Fibroblast of lung (primary cell): ENCODE measurements at regions not wholly inside any gene's neighbourhood (a gene's known extent, or its start where the extent isn't known, plus 50 kb on each side); places are given as distances from the start of the nearest gene placed in this dataset.

ENCODE experiments used
- DNase-seq, 2 donors: peaks; one replicate each; pipeline versions ENCODE4 v3.0.0 to v3.0.0-alpha.2; 2010; ENCODE audit warnings: low read depth in 2 of 2
- H2AFZ ChIP-seq: 2 replicates; pipeline ENCODE4 v1.5.1; 2012; ENCODE audit warnings: low read length, control low read depth, inconsistent platforms
- H3K27ac ChIP-seq: 2 replicates; pipeline ENCODE4 v1.5.1; 2011; ENCODE audit warnings: low read length, control low read depth; ENCODE audit not compliant: insufficient read depth
- H3K27me3 ChIP-seq: 2 replicates; pipeline ENCODE4 v1.5.1; 2011; ENCODE audit warnings: mild to moderate bottlenecking, low read length; ENCODE audit not compliant: control insufficient read depth, insufficient read depth
- H3K36me3 ChIP-seq: 2 replicates; pipeline ENCODE4 v1.5.1; 2011; ENCODE audit warnings: low read length; ENCODE audit not compliant: control insufficient read depth, insufficient read depth
- H3K4me1 ChIP-seq: 2 replicates; pipeline ENCODE4 v1.5.1; 2011; ENCODE audit warnings: low read length; ENCODE audit not compliant: control insufficient read depth, insufficient read depth; ENCODE audit errors: extremely low read depth
- H3K4me2 ChIP-seq: 2 replicates; pipeline ENCODE4 v1.5.1; 2011; ENCODE audit warnings: low read length, control low read depth; ENCODE audit not compliant: insufficient read depth; ENCODE audit errors: extremely low read depth
- H3K4me3 ChIP-seq, 4 experiments: fragments of 200-600 bp in 1 of 4; sonication (generic) in 1 of 4; replicated peaks in 1 of 4; 2 replicates each; pipeline ENCODE4 v1.5.1; 2011 to 2016; ENCODE audit warnings: low read length in 4 of 4, low read depth in 3 of 4, mild to moderate bottlenecking in 3 of 4, control low read depth in 2 of 4, inconsistent platforms in 1 of 4, mixed read lengths in 1 of 4; ENCODE audit not compliant: insufficient read depth in 1 of 4; ENCODE audit errors: control extremely low read depth in 1 of 4
- H3K79me2 ChIP-seq: 2 replicates; pipeline ENCODE4 v1.5.1; 2012; ENCODE audit warnings: mild to moderate bottlenecking, low read length, inconsistent platforms; ENCODE audit not compliant: control insufficient read depth, insufficient read depth
- H3K9ac ChIP-seq: 2 replicates; pipeline ENCODE4 v1.5.1; 2011; ENCODE audit warnings: mild to moderate bottlenecking, low read length, control low read depth; ENCODE audit not compliant: insufficient read depth
- H3K9me3 ChIP-seq: 2 replicates; pipeline ENCODE4 v1.5.1; 2012; ENCODE audit warnings: low read depth, low read length; ENCODE audit not compliant: control insufficient read depth, insufficient read depth
- H4K20me1 ChIP-seq: 2 replicates; pipeline ENCODE4 v1.5.1; 2011; ENCODE audit warnings: low read length; ENCODE audit not compliant: control insufficient read depth, insufficient read depth; ENCODE audit errors: extremely low read depth
- EZH2 ChIP-seq: IDR thresholded peaks from 2 replicates; pipeline ENCODE4 v1.5.1; 2012; ENCODE audit warnings: low read length, control low read depth, mild to moderate bottlenecking; ENCODE audit errors: missing control alignments
- TF ChIP-seq, protein P1 (sequence below), 2 donors: IDR thresholded peaks in 1 of 2; conservative IDR thresholded peaks in 1 of 2; 1 replicate in 1 of 2; 2 replicates in 1 of 2; pipeline ENCODE4 v1.5.1; 2011 to 2012; ENCODE audit warnings: low read length in 2 of 2, control low read depth in 1 of 2, inconsistent platforms in 1 of 2, low read depth in 1 of 2, mild to moderate bottlenecking in 1 of 2

DNA sequence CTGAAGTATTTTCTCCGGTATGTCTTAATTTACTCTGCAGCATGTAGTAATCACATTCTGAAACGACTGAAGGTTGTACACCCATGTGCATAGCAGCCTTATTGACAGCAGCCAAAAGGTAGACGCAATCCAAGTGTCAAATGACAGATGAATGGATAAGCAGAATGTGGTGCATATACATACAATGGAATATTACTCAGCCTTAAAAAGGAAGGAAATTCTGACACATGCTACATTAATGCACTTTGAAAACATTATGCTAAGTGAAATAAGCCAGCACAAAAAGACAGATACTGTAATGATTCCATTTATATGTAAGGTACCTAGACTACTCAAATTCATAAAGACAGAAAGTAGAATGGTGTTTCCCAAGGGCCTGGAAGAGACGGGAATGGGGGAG, 88.0 kb upstream of the EFEMP1 start:
- H4K20me1 ChIP-seq = no peaks in the 10 kb centered on the region
- no peak overlapping the region for H2AFZ ChIP-seq
- H3K27me3 ChIP-seq = no peaks in the 10 kb centered on the region
- no peak overlapping the region for H3K4me2 ChIP-seq
- H3K27ac ChIP-seq = no peak overlapping the region
- no peaks in the 10 kb centered on the region for H3K79me2 ChIP-seq
- TF ChIP-seq EZH2 = no peak
- TF ChIP-seq, protein P1, sequence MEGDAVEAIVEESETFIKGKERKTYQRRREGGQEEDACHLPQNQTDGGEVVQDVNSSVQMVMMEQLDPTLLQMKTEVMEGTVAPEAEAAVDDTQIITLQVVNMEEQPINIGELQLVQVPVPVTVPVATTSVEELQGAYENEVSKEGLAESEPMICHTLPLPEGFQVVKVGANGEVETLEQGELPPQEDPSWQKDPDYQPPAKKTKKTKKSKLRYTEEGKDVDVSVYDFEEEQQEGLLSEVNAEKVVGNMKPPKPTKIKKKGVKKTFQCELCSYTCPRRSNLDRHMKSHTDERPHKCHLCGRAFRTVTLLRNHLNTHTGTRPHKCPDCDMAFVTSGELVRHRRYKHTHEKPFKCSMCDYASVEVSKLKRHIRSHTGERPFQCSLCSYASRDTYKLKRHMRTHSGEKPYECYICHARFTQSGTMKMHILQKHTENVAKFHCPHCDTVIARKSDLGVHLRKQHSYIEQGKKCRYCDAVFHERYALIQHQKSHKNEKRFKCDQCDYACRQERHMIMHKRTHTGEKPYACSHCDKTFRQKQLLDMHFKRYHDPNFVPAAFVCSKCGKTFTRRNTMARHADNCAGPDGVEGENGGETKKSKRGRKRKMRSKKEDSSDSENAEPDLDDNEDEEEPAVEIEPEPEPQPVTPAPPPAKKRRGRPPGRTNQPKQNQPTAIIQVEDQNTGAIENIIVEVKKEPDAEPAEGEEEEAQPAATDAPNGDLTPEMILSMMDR (conservative IDR thresholded peaks at IDR 0.05 in 1 of 2, IDR thresholded peaks at IDR 0.05 in 1 of 2; ENCODE audit: low read depth in 1 of 2, low read length in 2 of 2) = no peak
- H3K9me3 ChIP-seq = no peaks in the 10 kb centered on the region
- DNase-seq = no peak
- H3K4me1 ChIP-seq = peaks cover 3% of the 10 kb centered on the region
- H3K36me3 ChIP-seq = no peaks in the 10 kb centered on the region
- no peak overlapping the region for H3K4me3 ChIP-seq
- no peak overlapping the region for H3K9ac ChIP-seq

DNA sequence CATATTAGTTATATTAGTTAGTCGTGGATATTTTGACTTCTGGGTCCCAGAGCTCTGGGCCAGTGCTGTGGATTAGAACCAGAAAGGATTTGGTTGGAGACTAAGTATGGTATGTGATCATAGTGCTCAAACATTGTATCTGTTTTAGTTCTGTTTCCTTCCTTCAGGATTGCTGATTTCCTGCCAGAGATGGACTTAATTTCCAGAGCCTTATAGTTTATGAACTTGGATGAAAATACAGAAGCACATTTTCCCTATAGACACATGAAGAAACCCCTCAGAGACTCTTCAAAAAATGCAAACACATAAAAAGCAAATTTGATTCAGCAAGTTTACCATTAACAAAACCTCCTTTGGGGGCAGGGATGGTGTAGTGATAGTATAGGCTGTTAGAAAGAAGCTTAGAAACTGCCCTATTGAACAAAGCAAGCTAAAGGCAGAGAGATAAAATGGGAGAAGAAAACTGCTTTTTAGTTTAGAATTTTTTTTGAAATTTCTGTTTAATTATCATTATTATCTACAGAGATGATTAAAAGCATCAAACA, 88.7 kb upstream of the EFEMP1 start:
- Histone ChIP-seq H3K79me2 (no peaks in the 10 kb centered on the region), H3K36me3 (no peaks in the 10 kb centered on the region), H3K9me3 (no peaks in the 10 kb centered on the region), H2AFZ (no peak overlapping the region), H3K9ac (no peak overlapping the region), H3K4me1 (peaks cover 3% of the 10 kb centered on the region), H4K20me1 (no peaks in the 10 kb centered on the region), H3K27me3 (no peaks in the 10 kb centered on the region), H3K4me2 (no peak overlapping the region), H3K4me3 (no peak overlapping the region), H3K27ac (no peak overlapping the region)
- no peak for DNase-seq
- TF ChIP-seq, protein P1 (conservative IDR thresholded peaks at IDR 0.05 in 1 of 2, IDR thresholded peaks at IDR 0.05 in 1 of 2; ENCODE audit: low read depth in 1 of 2, low read length in 2 of 2) = no peak

DNA sequence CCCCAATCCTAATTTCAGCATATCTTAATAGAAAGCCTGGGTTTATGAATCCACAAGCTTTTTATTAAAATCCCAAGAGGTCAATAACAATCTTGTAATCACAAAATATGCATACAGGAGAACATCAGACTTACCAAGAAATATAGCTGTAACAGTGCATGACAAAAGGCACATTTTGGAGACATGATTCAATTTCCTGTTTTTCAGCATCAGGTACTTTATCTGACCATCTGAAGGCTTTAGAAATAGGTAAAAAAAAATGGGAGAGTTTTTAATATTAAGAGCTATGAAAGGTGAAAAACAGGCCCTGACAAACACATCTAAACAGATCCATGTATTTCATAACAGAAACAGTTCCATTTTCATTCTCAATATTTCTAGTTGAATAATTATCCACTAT, 89.9 kb upstream of the EFEMP1 start:
- no peak for TF ChIP-seq EZH2
- TF ChIP-seq, protein P1 (conservative IDR thresholded peaks at IDR 0.05 in 1 of 2, IDR thresholded peaks at IDR 0.05 in 1 of 2; ENCODE audit: low read depth in 1 of 2, low read length in 2 of 2) = no peak
- Histone ChIP-seq H3K36me3 (no peaks in the 10 kb centered on the region), H3K9me3 (no peaks in the 10 kb centered on the region), H3K4me1 (peaks cover 3% of the 10 kb centered on the region), H2AFZ (no peak overlapping the region), H3K27ac (no peak overlapping the region), H3K4me3 (no peak overlapping the region), H3K79me2 (no peaks in the 10 kb centered on the region), H4K20me1 (no peaks in the 10 kb centered on the region), H3K27me3 (no peaks in the 10 kb centered on the region), H3K4me2 (no peak overlapping the region), H3K9ac (no peak overlapping the region)
- no peak for DNase-seq
